ENCODE measurements at regions not wholly inside any gene's neighbourhood (a gene's known extent, or its start where the extent isn't known, plus 50 kb on each side); places are given as distances from the start of the nearest gene placed in this dataset.
"Not testable (repeated sequence)": the region's sequence is repeated elsewhere in the genome, so short reads cannot be mapped to it uniquely, and the experiment has no call there.

DNA sequence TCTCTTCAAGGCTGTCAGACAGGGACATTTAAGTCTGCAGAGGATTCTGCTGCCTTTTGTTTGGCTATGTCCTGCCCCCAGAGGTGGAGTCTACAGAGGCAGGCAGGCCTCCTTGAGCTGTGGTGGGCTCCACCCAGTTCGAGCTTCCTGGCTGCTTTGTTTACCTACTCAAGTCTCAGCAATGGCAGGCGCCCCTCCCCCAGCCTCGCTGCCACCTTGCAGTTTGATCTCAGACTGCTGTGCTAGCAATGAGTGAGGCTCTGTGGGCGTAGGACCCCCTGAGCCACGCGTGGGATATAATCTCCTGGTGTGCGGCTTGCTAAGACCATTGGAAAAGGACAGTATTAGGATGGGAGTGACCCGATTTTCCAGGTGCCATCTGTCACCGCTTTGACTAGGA lies 437.6 kb downstream of the STK39 start:
- H3F3A ChIP-seq (replicated peaks; ENCODE audit: insufficient read depth); H3K4me3 ChIP-seq (ENCODE audit: low read depth in 2 of 2, low read length in 1 of 2); H4K20me1 ChIP-seq (ENCODE audit: insufficient read depth); H3K9ac ChIP-seq; H3K27ac ChIP-seq (ENCODE audit: low read depth in 2 of 2, low read length in 1 of 2); POLR2A ChIA-PET; H3K9me2 ChIP-seq; H3K4me1 ChIP-seq (ENCODE audit: control insufficient read depth in 1 of 2, insufficient read depth in 2 of 2, low read depth in 1 of 2, low read length in 1 of 2); H2AFZ ChIP-seq (ENCODE audit: low read depth); H3K9me3 ChIP-seq; CTCF ChIA-PET; H3K79me2 ChIP-seq (ENCODE audit: insufficient read depth); DNase-seq; H3K27me3 ChIP-seq (ENCODE audit: insufficient read depth); H3K36me3 ChIP-seq (replicated peaks in 1 of 2; ENCODE audit: control insufficient read depth in 1 of 2, insufficient read depth in 2 of 2, low read length in 1 of 2); H3K4me2 ChIP-seq: not testable (repeated sequence)
- WGBS (ENCODE audit: low lambda C conversion rate), result 57% methylated on average over 9 of the region's 9 CpGs

DNA sequence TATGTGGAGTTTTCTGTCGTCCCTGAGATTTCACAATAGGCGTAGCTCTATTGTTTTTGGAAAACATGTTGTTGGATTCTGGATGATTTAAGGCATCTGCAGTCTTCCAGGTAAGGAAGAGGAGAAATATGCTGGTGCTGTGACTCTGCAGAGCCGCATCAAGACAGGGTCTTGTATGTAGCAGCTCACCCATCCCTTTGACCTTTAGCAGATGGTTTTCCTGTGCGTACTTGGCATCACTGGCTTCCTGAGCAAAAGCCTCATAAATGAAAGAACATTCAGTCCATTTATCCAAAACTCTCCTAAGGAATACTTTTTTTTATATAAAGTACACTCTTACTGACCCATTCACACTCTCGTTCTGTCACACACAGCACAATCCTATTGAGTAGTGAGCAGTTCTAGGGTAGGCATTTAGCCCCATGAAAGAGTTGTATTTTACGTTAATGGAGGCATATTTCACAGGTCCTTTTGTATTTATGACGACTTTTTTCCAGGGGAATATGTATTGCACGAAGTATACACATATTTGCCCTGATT lies 443.9 kb downstream of the STK39 start:
- CTCF ChIA-PET, result no interaction called here
- no peaks in the 10 kb centered on the region for H3K9me2 ChIP-seq
- 48% methylated on average over 8 of the region's 8 CpGs for WGBS (ENCODE audit: low lambda C conversion rate)

More for the DNA sequence above, 443.9 kb downstream of the STK39 start:
- H3K4me2 ChIP-seq, result no peak overlapping the region
- H3K79me2 ChIP-seq (ENCODE audit: insufficient read depth), result no peaks in the 10 kb centered on the region
- no peaks in the 10 kb centered on the region for H3K36me3 ChIP-seq (replicated peaks in 1 of 2; ENCODE audit: control insufficient read depth in 1 of 2, insufficient read depth in 2 of 2, low read length in 1 of 2)
- H3K9me3 ChIP-seq, result no peaks in the 10 kb centered on the region
- H2AFZ ChIP-seq (ENCODE audit: low read depth), result no peak overlapping the region
- no peaks in the 10 kb centered on the region for H3F3A ChIP-seq (replicated peaks; ENCODE audit: insufficient read depth)
- no peak overlapping the region for H3K4me3 ChIP-seq (ENCODE audit: low read depth in 2 of 2, low read length in 1 of 2)
- H3K27me3 ChIP-seq (ENCODE audit: insufficient read depth), result no peaks in the 10 kb centered on the region
- TF ChIP-seq MXI1 (IDR thresholded peaks at IDR 0.05; ENCODE audit: low read depth, low read length) (no peak), TCF12 (IDR thresholded peaks at IDR 0.05) (no peak), RFX5 (IDR thresholded peaks at IDR 0.05; ENCODE audit: low read length) (no peak), RCOR1 (IDR thresholded peaks at IDR 0.05; ENCODE audit: low read length) (no peak), YY1 (IDR thresholded peaks at IDR 0.05; ENCODE audit: low read depth) (no peak), POLR2AphosphoS5 (IDR thresholded peaks at IDR 0.05; ENCODE audit: low read depth, low read length) (no peak), TEAD4 (IDR thresholded peaks at IDR 0.05; ENCODE audit: borderline replicate concordance, insufficient read depth) (no peak), FOXJ3 (CRISPR knock-in tag; IDR thresholded peaks at IDR 0.05) (no peak), SIN3A (IDR thresholded peaks at IDR 0.05; ENCODE audit: borderline replicate concordance, low read depth, low read length) (no peak), GATA2 (CRISPR knock-in tag; IDR thresholded peaks at IDR 0.05) (no peak), NFIC (IDR thresholded peaks at IDR 0.05; ENCODE audit: borderline replicate concordance) (no peak), RXRA (IDR thresholded peaks at IDR 0.05; ENCODE audit: borderline replicate concordance, low read depth) (no peak), USF1 (IDR thresholded peaks at IDR 0.05; ENCODE audit: borderline replicate concordance, low read depth) (no peak), MEF2A (IDR thresholded peaks at IDR 0.05; ENCODE audit: borderline replicate concordance, low read depth) (no peak), USF2 (IDR thresholded peaks at IDR 0.05; ENCODE audit: borderline replicate concordance, low read depth, low read length) (no peak), TAF1 (IDR thresholded peaks at IDR 0.05; ENCODE audit: borderline replicate concordance, low read depth, low read length) (no peak), ELF1 (IDR thresholded peaks at IDR 0.05) (no peak)
- TF ChIP-seq, protein P1, sequence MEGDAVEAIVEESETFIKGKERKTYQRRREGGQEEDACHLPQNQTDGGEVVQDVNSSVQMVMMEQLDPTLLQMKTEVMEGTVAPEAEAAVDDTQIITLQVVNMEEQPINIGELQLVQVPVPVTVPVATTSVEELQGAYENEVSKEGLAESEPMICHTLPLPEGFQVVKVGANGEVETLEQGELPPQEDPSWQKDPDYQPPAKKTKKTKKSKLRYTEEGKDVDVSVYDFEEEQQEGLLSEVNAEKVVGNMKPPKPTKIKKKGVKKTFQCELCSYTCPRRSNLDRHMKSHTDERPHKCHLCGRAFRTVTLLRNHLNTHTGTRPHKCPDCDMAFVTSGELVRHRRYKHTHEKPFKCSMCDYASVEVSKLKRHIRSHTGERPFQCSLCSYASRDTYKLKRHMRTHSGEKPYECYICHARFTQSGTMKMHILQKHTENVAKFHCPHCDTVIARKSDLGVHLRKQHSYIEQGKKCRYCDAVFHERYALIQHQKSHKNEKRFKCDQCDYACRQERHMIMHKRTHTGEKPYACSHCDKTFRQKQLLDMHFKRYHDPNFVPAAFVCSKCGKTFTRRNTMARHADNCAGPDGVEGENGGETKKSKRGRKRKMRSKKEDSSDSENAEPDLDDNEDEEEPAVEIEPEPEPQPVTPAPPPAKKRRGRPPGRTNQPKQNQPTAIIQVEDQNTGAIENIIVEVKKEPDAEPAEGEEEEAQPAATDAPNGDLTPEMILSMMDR (IDR thresholded peaks at IDR 0.05), result no peak
- TF ChIP-seq, protein P2, sequence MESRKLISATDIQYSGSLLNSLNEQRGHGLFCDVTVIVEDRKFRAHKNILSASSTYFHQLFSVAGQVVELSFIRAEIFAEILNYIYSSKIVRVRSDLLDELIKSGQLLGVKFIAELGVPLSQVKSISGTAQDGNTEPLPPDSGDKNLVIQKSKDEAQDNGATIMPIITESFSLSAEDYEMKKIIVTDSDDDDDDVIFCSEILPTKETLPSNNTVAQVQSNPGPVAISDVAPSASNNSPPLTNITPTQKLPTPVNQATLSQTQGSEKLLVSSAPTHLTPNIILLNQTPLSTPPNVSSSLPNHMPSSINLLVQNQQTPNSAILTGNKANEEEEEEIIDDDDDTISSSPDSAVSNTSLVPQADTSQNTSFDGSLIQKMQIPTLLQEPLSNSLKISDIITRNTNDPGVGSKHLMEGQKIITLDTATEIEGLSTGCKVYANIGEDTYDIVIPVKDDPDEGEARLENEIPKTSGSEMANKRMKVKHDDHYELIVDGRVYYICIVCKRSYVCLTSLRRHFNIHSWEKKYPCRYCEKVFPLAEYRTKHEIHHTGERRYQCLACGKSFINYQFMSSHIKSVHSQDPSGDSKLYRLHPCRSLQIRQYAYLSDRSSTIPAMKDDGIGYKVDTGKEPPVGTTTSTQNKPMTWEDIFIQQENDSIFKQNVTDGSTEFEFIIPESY (IDR thresholded peaks at IDR 0.05; ENCODE audit: borderline replicate concordance, low read depth), result no peak
- DNase-seq, result no peak
- no peaks in the 10 kb centered on the region for H4K20me1 ChIP-seq (ENCODE audit: insufficient read depth)
- no peak overlapping the region for H3K27ac ChIP-seq (ENCODE audit: low read depth in 2 of 2, low read length in 1 of 2)
- POLR2A ChIA-PET, result no interaction called here
- H3K9ac ChIP-seq, result no peak overlapping the region
- H3K4me1 ChIP-seq (ENCODE audit: control insufficient read depth in 1 of 2, insufficient read depth in 2 of 2, low read depth in 1 of 2, low read length in 1 of 2), result no peaks in the 10 kb centered on the region

Measured in SK-N-SH (cell line).